ENCODE measurements at regions not wholly inside any gene's neighbourhood (a gene's known extent, or its start where the extent isn't known, plus 50 kb on each side); places are given as distances from the start of the nearest gene placed in this dataset.
"Not testable (repeated sequence)": the region's sequence is repeated elsewhere in the genome, so short reads cannot be mapped to it uniquely, and the experiment has no call there.

- DNase-seq, result no peak
Observed at GRCh38 chr10:14425034-14425433, 94.3 kb upstream of the FRMD4A start.

DNA sequence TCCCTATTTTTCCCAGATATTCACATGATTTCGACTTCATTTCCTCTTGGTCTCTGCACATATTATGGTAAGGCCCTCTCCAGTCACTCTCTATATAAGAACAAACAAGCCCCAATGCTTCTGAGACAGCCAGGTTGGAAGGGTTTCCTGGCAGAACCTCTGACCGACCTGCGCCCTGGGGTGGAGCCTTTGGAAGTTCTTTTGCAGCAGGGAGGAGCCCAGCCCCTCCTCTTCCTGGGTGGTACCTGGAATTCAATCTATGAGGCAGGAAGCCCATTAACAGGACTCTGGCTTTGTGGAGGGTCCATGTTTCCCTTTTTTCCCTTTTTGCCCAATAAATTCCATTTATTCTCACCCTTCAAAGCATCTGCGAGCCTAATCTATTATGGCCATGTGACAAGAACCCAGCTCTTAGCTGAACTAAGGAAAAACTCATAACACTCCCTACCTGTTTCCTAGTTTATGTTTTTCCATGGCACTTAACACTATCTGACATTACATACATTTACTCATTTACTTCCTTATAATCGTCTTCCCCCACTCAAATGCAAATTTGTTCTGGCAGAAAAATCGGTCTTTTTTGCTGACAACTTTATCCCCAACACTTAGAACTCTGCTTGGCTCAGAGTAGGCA is 92.5 kb upstream of the FRMD4A start:
- no peak for DNase-seq

DNA sequence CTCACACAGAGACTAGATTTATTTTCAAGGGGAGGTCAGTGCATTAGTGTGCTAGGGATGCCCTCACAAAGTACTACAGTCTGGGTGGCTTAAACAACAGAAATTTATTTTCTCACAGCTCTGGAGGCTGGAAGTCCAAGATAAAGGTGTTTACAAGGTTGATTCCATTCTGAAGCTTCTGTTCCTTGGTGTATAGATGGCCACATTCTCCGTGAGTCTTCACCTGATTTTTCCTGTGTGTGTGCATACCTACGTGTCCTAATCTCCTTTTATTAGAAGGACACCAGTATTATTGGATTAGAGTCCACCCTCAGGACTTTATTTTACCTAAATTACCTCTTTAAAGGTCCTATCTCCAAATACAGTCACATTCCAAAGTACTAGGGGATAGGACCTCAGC is 91.7 kb upstream of the FRMD4A start:
- DNase-seq, result no peak

GRCh38 chr10:14421941-14422340 is 91.2 kb upstream of the FRMD4A start:
- DNase-seq, result no peak

DNA sequence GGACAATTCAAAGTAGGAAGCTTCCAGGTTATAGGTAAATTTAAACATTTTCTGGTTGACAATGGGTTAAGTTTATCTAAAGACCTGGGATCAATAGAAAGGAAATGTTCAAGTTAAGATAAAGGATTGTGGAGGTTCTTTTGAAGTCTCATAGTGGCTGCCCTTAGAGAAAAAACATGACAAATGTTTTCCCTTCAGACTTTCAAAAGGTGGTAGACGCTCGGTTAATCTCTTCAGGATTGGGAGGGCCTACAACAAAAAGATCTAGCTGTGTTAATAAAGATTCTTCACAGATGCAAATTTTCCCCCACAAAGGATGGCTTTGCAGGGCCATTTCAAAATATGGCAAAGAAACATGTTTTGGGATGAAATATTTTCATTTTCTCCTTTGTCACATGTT is 86.6 kb upstream of the FRMD4A start:
- not testable (repeated sequence) for DNase-seq

GRCh38 chr10:14416308-14416700 is 85.6 kb upstream of the FRMD4A start:
- DNase-seq, result no peak

DNA sequence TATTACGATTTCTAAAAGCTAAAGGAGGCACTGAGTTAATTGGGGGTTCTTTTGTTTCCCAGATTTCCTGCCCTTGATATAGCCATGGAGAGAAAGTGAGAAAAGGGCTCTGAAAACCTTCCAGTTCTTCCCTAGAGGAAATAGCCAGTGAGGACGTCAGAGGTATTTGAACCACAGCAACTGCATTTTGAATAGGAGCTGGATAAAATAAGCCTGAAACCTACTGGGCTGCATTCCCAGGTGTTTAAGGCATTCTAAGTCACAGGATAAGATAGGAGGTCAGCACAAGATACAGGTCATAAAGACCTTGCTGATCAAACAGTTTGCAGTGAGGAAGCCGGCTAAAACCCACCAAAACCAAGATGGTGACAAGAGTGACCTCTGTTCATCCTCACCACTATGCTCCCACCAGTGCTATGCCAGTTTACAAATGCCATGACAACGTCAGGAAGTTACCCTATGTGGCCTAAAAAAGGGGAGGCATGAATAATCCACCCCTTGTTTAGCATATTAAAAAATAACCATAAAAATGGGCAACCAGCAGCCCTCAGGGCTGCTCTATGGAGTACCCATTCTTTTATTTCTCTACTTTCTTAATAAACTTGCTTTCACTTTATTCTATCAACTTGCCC is 85.1 kb upstream of the FRMD4A start:
- no peak for DNase-seq

GRCh38 chr10:14414901-14415300 is 84.2 kb upstream of the FRMD4A start:
- no peak for DNase-seq

GRCh38 chr10:14413523-14413922 is 82.8 kb upstream of the FRMD4A start:
- DNase-seq, result no peak

- DNase-seq, result no peak
Observed at GRCh38 chr10:14412624-14413023, 81.9 kb upstream of the FRMD4A start.

GRCh38 chr10:14409856-14410458 is 79.2 kb upstream of the FRMD4A start:
- DNase-seq, result no peak

- DNase-seq, result no peak
Observed at GRCh38 chr10:14409247-14409646, 78.5 kb upstream of the FRMD4A start.

DNA sequence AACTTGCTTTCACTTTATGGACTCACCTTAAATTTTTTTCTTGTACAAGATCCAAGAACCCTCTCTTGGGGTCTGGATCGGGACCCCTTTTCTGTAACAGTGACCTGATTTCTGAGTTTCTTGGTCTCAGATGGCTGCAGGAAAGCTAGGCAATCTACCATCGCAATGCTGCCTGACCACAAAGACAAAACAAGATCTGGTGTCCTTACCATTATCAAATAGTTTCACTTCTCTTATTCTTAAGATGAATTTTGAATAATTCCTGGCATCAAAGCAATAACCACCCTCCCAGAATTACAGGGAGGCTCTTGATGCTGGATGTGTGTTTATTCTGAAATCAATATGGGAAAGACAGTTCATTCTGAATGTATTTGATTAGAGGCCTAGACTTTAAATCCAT is 77.4 kb upstream of the FRMD4A start:
- DNase-seq, result no peak

- no peak for DNase-seq
Observed at GRCh38 chr10:14407567-14407966, 76.8 kb upstream of the FRMD4A start.

DNA sequence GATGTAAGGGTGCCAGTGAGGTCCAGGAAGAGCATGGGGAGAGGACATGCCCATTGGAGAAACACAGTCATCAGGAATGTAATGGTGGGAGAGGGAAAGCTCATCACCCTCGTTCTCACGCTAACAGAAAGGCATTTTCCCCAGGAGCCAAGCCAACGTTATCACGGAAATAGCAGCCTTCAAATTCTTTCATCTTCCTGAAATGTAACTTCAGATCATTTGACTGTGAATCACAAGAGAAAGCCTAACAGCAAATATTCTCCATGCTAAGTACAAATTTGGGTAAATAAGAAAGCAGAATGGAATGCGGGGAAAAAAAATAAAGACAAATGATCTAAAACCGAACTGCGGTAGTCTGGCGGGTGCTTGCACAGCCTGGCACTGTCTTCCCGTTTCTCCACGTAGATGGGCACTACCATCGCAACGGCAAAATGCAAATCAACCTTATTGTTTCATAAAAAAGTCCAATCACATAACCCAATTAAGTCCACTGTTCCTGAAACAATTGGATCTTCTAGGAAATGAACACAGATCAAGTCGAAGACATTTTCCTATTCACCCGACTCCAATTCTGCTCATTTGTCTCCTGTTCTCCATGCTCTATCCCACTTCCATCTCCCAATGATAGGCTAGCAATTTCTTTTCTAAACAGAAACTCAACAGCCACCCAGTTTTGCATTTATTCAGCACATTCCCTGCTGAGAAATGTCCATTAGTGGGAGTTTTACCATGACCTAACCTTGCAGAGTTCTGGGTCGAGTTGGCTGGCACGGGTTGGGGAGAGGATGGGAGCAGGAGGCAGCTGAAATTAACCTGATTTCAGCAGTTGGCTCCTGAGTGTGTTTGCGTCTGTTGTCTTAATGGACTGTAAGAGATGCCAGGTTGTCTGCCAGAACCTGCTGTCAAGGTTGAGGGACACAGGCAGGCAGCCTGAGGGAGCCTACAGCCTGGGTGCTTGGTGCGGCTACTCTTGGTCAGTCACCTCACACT is 74.6 kb upstream of the FRMD4A start:
- no peak for DNase-seq

DNA sequence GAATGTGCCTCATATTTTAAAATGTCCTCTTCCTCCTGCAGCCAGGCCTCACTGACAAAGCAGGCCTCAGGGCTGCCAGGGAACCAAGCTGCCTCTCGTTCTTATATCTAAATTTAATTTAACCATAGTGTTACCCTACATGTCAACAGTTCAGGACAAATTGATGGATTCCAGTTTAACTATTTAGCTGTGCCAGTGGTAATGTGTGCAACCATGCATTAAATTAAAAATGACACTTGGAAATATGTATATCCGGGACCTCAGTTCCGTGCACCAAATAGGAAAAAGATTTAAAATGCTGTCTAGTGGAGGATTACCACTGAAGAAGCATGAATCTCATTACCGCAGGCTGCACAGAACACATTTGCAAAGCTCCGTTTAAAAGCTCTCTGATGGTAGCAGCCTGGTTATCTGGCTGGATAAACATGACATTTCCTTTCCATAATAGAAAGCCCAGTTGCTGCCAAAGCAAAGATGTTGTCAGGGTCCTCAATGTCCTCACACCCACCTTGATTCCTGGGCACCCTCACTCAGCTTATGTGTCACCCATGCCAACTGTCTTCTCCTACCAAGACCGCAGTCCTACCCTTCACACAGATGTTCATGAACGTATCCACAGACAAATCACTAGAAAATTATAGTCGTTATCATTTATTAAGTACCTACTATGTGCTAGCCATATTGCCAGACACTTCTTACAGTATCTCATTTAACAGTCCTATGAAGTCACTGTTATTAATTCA is 73.3 kb upstream of the FRMD4A start:
- DNase-seq, result no peak

DNA sequence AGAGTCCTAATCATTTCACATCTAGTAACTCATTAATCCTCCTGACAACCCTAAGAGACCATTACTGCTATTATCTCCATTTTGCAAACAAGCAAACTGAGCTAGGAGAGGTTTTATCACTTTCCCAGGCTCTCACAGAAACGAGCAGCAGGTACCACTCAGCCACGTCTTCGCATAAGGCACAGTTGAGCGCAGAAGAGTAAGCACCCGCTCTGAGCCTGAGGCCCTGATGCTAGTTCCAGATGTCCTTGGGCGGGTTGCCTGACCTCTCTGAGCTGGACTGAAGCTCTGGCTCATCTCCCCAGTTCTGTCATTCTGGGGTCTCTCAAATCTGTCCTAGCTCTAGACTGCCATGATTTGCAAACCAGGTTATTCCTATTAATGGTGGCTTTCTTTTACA is 72.6 kb upstream of the FRMD4A start:
- DNase-seq, result no peak

DNA sequence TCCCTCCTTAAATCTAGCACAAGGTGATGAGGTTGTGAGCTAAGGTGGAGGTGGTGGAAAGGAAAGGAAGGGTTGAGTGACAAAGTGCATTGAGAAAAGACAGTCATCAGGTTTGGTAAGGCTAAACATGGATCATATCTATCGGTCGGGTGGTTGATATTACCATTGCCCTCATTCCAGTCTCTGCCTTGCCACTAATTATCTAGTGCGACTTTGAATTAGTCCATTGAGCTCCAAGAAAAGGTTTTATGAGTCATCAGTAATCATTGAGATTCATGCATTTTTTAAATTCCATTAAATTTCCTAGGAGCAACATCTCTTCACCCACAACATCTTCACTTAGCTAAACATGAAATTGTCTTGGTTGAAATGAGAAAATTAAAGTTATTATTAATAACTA is 68.9 kb upstream of the FRMD4A start:
- DNase-seq, result no peak

GRCh38 chr10:14397066-14397465 is 66.3 kb upstream of the FRMD4A start:
- DNase-seq, result no peak

DNA sequence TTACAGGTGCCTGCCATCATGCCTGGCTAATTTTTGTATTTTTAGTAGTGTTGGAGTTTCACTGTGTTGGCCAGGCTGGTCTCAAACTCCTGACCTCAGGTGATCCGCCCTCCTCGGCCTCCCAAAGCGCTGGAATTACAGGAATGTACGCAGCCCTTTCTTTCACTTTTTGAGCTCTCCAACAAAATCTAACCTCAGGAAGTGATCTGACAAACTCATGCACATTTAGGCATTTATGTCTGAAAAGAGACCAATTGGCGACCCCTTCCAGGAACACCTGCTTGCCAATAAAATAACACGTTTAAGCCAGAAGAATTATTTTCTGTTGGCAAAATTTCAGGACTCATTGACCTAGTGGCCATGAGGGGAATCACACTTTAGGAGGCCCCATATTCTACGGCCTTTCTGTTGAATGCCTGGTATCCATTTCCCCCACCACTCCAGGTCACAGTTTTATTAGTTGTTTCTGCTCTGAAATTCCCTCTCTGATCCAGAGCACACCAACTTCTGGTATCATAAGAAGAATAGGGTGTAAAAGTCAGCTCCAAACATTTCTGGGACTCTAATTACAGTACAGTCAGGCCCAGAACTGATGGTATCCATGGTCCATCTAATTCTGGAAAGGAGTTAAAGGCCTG is 65.8 kb upstream of the FRMD4A start:
- DNase-seq, result no peak

DNA sequence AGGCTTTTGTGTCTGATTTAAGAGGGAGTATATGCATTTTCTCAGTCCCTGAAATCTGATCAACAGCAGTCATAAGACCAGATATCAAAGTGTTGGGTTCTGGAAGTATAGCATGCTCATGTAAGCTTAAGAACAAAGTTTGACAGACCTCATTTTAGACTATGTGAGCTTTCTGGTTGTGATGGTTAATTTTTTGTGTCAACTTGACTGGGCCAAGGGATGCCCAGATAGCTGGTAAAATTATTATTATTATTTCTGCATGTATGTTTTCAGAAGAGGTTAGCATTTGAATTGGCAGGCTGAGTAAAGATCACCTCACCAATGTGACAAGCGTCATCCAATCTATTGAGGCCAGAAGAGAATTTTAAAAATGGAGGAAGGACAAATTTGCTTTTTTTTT is 63.5 kb upstream of the FRMD4A start:
- no peak for DNase-seq

DNA sequence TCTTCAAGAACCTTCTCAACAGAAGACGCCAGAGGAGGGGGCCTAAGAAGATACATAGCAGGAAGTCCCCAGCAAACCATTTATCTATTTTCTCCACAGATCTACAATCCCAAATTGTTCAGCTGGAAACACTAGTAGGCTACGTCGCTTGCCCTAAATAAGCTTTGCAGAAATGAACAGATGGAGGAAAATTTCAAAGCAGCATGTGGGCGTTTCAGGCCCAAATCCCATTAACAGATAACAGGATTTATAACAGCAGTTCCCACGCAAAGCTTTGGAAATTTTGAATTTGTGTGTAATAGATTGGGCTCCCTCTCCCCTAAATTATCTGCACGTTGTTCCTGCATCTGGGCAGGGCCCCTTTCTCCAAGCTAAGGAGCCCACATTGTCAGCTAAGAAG is 60.6 kb upstream of the FRMD4A start:
- no peak for DNase-seq

Data from CD4-positive, alpha-beta T cell treated with Interleukin-6 for 4 hours (primary cell).